SW 1271 (cell line): ENCODE measurements at regions not wholly inside any gene's neighbourhood (a gene's known extent, or its start where the extent isn't known, plus 50 kb on each side); places are given as distances from the start of the nearest gene placed in this dataset.

Source experiments
- DNase-seq, 2 experiments: peaks; one replicate each; lab custom pipeline; 2025; lab: John Stamatoyannopoulos, UW

GRCh38 chr2:204177977-204178522 lies 241.5 kb downstream of the ICOS start:
- DNase-seq = no peak

GRCh38 chr2:204180649-204181048 lies 244.1 kb downstream of the ICOS start:
- no peak for DNase-seq

- no peak for DNase-seq
These were observed 247.0 kb downstream of the ICOS start for GRCh38 chr2:204183608-204184007.

- DNase-seq = no peak
These were observed 247.7 kb downstream of the ICOS start for GRCh38 chr2:204184226-204184625.

GRCh38 chr2:204187229-204188083 lies 250.9 kb downstream of the ICOS start:
- DNase-seq = no peak

GRCh38 chr2:204191574-204191973 lies 255.0 kb downstream of the ICOS start:
- no peak for DNase-seq

- no peak for DNase-seq
These were observed 258.9 kb downstream of the ICOS start for GRCh38 chr2:204195498-204195897.

GRCh38 chr2:204197336-204198005 lies 260.9 kb downstream of the ICOS start:
- no peak for DNase-seq

- DNase-seq = no peak
These were observed 262.8 kb downstream of the ICOS start for GRCh38 chr2:204199357-204199756.

- no peak for DNase-seq
These were observed 264.9 kb downstream of the ICOS start for GRCh38 chr2:204201507-204201906.

- DNase-seq = no peak
These were observed 265.7 kb downstream of the ICOS start for GRCh38 chr2:204202253-204202652.

- no peak for DNase-seq
These were observed 267.1 kb downstream of the ICOS start for GRCh38 chr2:204203704-204204103.

GRCh38 chr2:204205082-204205481 lies 268.5 kb downstream of the ICOS start:
- DNase-seq = no peak

GRCh38 chr2:204205538-204205937 lies 269.0 kb downstream of the ICOS start:
- DNase-seq = no peak

GRCh38 chr2:204207866-204208265 lies 271.3 kb downstream of the ICOS start:
- no peak for DNase-seq

- no peak for DNase-seq
These were observed 277.0 kb downstream of the ICOS start for GRCh38 chr2:204213588-204213987.

GRCh38 chr2:204218040-204218439 lies 281.5 kb downstream of the ICOS start:
- DNase-seq = no peak

- DNase-seq = no peak
These were observed 282.6 kb downstream of the ICOS start for GRCh38 chr2:204219196-204219595.

- DNase-seq = no peak
These were observed 284.3 kb downstream of the ICOS start for GRCh38 chr2:204220896-204221295.

GRCh38 chr2:204223046-204223445 lies 286.5 kb downstream of the ICOS start:
- DNase-seq = no peak

- DNase-seq = no peak
These were observed 287.0 kb downstream of the ICOS start for GRCh38 chr2:204223544-204223943.

GRCh38 chr2:204225671-204226073 lies 289.1 kb downstream of the ICOS start:
- DNase-seq = no peak

- DNase-seq = no peak
These were observed 289.8 kb downstream of the ICOS start for GRCh38 chr2:204226305-204226880.
